Naive thymus-derived CD4-positive, alpha-beta T cell (primary cell): ENCODE measurements at regions not wholly inside any gene's neighbourhood (a gene's known extent, or its start where the extent isn't known, plus 50 kb on each side); places are given as distances from the start of the nearest gene placed in this dataset.

ENCODE experiments used
- ATAC-seq: fragments of 150-1000 bp; cut with Tn5 transposase; 2 replicates; pipeline ENCODE4 v1.10.0; 2021; ENCODE audit warnings: mild to moderate bottlenecking, moderate library complexity
- CTCF ChIA-PET: fragments of 350-600 bp; sonication (Branson Sonifier 250); formaldehyde crosslinking; loops from one replicate; lab custom pipeline; 2021; ENCODE audit warnings: antibody characterized with exemption; lab: Charles Lee
- POLR2A ChIA-PET: fragments of 350-600 bp; sonication (Branson Sonifier 250); formaldehyde crosslinking; loops from one replicate; lab custom pipeline; 2021; ENCODE audit warnings: antibody characterized with exemption, inconsistent platforms; lab: Charles Lee
- DNase-seq, 9 donors: peaks; one replicate each; pipeline versions ENCODE4 v3.0.0 to v3.0.0-alpha.2; 2020 to 2022; ENCODE audit warnings: mixed read lengths in 1 of 9
- H3K27ac ChIP-seq: one replicate; pipeline ENCODE4 v1.7.0; 2013; ENCODE audit warnings: mild to moderate bottlenecking, low read depth, low read length, moderate library complexity
- H3K27me3 ChIP-seq, 2 donors: one replicate each; pipeline ENCODE4 v1.7.0; 2013; ENCODE audit warnings: low read length in 2 of 2, mild to moderate bottlenecking in 2 of 2, moderate library complexity in 2 of 2; ENCODE audit not compliant: control insufficient read depth in 2 of 2, insufficient read depth in 2 of 2
- H3K36me3 ChIP-seq, 3 experiments: 1 replicate in 2 of 3; 2 replicates in 1 of 3; pipeline ENCODE4 v1.7.0; 2013; ENCODE audit warnings: low read length in 3 of 3, mild to moderate bottlenecking in 3 of 3, moderate library complexity in 1 of 3; ENCODE audit not compliant: insufficient read depth in 3 of 3, control insufficient read depth in 2 of 3
- H3K4me1 ChIP-seq, 2 donors: one replicate each; pipeline ENCODE4 v1.7.0; 2013; ENCODE audit warnings: low read length in 2 of 2, mild to moderate bottlenecking in 2 of 2, moderate library complexity in 1 of 2; ENCODE audit not compliant: control insufficient read depth in 2 of 2, insufficient read depth in 2 of 2
- H3K4me3 ChIP-seq: 2 replicates; pipeline ENCODE4 v1.7.0; 2013; ENCODE audit warnings: mild to moderate bottlenecking, low read length
- H3K9me3 ChIP-seq, 3 experiments: 1 replicate in 2 of 3; 2 replicates in 1 of 3; pipeline ENCODE4 v1.7.0; 2013; ENCODE audit warnings: low read length in 3 of 3; ENCODE audit not compliant: control insufficient read depth in 2 of 3
- H3K27ac Mint-ChIP-seq, 9 donors: one replicate each; pipeline ENCODE4 v1.8.0; 2020 to 2022; ENCODE audit warnings: mixed read lengths in 9 of 9, mild to moderate bottlenecking in 8 of 9, moderate library complexity in 5 of 9, inconsistent platforms in 2 of 9
- H3K27me3 Mint-ChIP-seq, 5 donors: one replicate each; pipeline ENCODE4 v1.8.0; 2021 to 2022; ENCODE audit warnings: mixed read lengths in 5 of 5, mild to moderate bottlenecking in 1 of 5
- H3K36me3 Mint-ChIP-seq, 5 donors: one replicate each; pipeline ENCODE4 v1.8.0; 2020 to 2022; ENCODE audit warnings: mixed read lengths in 5 of 5, mild to moderate bottlenecking in 3 of 5, inconsistent platforms in 1 of 5
- H3K4me1 Mint-ChIP-seq, 7 donors: one replicate each; pipeline ENCODE4 v1.8.0; 2020 to 2022; ENCODE audit warnings: mixed read lengths in 7 of 7, mild to moderate bottlenecking in 3 of 7, inconsistent platforms in 1 of 7
- H3K4me3 Mint-ChIP-seq, 10 donors: one replicate each; pipeline ENCODE4 v1.8.0; 2020 to 2022; ENCODE audit warnings: mild to moderate bottlenecking in 10 of 10, mixed read lengths in 10 of 10, moderate library complexity in 6 of 10, inconsistent platforms in 2 of 10
- H3K9me3 Mint-ChIP-seq, 11 donors: one replicate each; pipeline ENCODE4 v1.8.0; 2020 to 2022; ENCODE audit warnings: mixed read lengths in 11 of 11, mild to moderate bottlenecking in 4 of 11, inconsistent platforms in 1 of 11, moderate library complexity in 1 of 11
- intact Hi-C, 2 donors: fragments of 100-400 bp; cut with micrococcal nuclease; formaldehyde crosslinking; loops; one replicate each; pipeline ENCODE4 v1.15.1; 2023

DNA sequence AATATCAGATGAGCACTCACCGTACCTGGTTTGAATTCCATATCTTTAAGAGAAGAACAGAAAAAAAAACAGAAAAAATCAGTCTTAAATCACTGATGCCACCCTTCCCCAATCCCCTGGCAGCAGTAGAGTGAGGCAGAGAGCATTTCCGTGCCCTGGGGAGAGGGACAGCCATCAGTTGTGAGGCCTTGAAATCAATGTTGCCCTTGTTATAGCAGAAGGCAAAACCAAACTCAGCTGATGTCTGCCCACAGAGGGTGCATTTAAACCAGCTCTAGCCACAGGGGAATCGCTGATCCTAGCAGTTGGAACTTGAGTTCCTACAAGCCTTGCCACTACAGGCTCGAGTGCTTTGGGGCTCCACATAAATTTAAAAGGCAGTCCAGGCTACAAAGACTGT lies 338.5 kb upstream of the FMR1 start:
- no peak overlapping the region for H3K27ac ChIP-seq
- no peaks in the 10 kb centered on the region for H3K27me3 ChIP-seq
- CTCF ChIA-PET, result no interaction called here
- ATAC-seq (no peak), DNase-seq (no peak)
- intact Hi-C loops, result no loop called here
- Mint-ChIP-seq H3K36me3 (no peaks in the 10 kb centered on the region), H3K27ac (no peak overlapping the region), H3K4me1 (peaks cover 0 to 1% (median 0%) of the 10 kb centered on the region in 7 donors), H3K27me3 (peaks cover 0 to 5% (median 0%) of the 10 kb centered on the region in 5 donors), H3K9me3 (peaks cover 0 to 7% (median 0%) of the 10 kb centered on the region in 11 donors), H3K4me3 (no peak overlapping the region)
- POLR2A ChIA-PET, result no interaction called here
- no peak overlapping the region for H3K4me3 ChIP-seq
- no peaks in the 10 kb centered on the region for H3K4me1 ChIP-seq
- H3K9me3 ChIP-seq, result no peaks in the 10 kb centered on the region
- no peaks in the 10 kb centered on the region for H3K36me3 ChIP-seq

- no peaks in the 10 kb centered on the region for H3K36me3 ChIP-seq
- DNase-seq (no peak), ATAC-seq (no peak)
- intact Hi-C loops, result no loop called here
- H3K27ac ChIP-seq, result no peak overlapping the region
- Mint-ChIP-seq H3K27ac (no peak overlapping the region), H3K27me3 (no peaks in the 10 kb centered on the region), H3K36me3 (no peaks in the 10 kb centered on the region), H3K4me3 (no peak overlapping the region), H3K4me1 (no peaks in the 10 kb centered on the region), H3K9me3 (peaks cover 0 to 2% (median 0%) of the 10 kb centered on the region in 11 donors)
- no peaks in the 10 kb centered on the region for H3K4me1 ChIP-seq
- POLR2A ChIA-PET, result no interaction called here
- no peak overlapping the region for H3K4me3 ChIP-seq
- H3K9me3 ChIP-seq, result no peaks in the 10 kb centered on the region
- CTCF ChIA-PET, result no interaction called here
- H3K27me3 ChIP-seq, result no peaks in the 10 kb centered on the region
Observed at GRCh38 chrX:147602176-147602696, 309.5 kb upstream of the FMR1 start.

- no peaks in the 10 kb centered on the region for H3K27me3 ChIP-seq
- DNase-seq (no peak), ATAC-seq (no peak)
- no peaks in the 10 kb centered on the region for H3K9me3 Mint-ChIP-seq
- H3K4me3 ChIP-seq, result no peak overlapping the region
- H3K36me3 ChIP-seq, result no peaks in the 10 kb centered on the region
- no peaks in the 10 kb centered on the region for H3K4me1 Mint-ChIP-seq
- no peaks in the 10 kb centered on the region for H3K9me3 ChIP-seq
- intact Hi-C loops, result loop anchor here in 1 of 2 donors (10.0 kb wide), 1 partner anchor 178 kb away; no protein-coding TSS in a partner anchor
- CTCF ChIA-PET, result no interaction called here
- no peak overlapping the region for H3K4me3 Mint-ChIP-seq
- no peak overlapping the region for H3K27ac ChIP-seq
- no peaks in the 10 kb centered on the region for H3K4me1 ChIP-seq
- no peaks in the 10 kb centered on the region for H3K27me3 Mint-ChIP-seq
- H3K36me3 Mint-ChIP-seq, result no peaks in the 10 kb centered on the region
- no peak overlapping the region for H3K27ac Mint-ChIP-seq
- POLR2A ChIA-PET, result no interaction called here
Observed at GRCh38 chrX:147626605-147627004, 285.1 kb upstream of the FMR1 start.

DNA sequence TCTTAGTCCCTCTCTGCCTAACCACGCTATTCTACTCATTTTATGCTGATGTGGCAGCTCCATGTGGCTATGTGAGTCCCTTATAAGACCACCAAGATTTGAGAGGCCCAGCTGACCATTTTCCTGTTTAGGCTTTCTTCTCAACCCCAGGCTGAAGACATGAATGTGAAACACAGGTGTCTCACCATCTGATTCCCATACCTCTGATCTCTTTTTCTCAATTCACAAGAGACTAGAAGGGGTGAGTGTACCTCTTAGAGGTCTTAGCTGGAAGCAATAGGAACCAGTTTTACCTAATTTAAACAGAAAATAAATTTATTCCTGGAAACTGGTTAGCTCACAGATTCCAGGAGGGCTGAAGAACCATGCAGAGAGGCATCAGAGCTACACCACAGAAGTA lies 276.5 kb upstream of the FMR1 start:
- no peaks in the 10 kb centered on the region for H3K36me3 ChIP-seq
- H3K9me3 Mint-ChIP-seq, result no peaks in the 10 kb centered on the region
- no peak for DNase-seq
- CTCF ChIA-PET, result no interaction called here
- intact Hi-C loops, result no loop called here
- no peaks in the 10 kb centered on the region for H3K9me3 ChIP-seq
- no peak overlapping the region for H3K4me3 ChIP-seq
- H3K36me3 Mint-ChIP-seq, result no peaks in the 10 kb centered on the region
- H3K4me1 ChIP-seq, result no peaks in the 10 kb centered on the region
- H3K4me1 Mint-ChIP-seq, result peaks cover 0 to 2% (median 0%) of the 10 kb centered on the region in 7 donors
- no peaks in the 10 kb centered on the region for H3K27me3 Mint-ChIP-seq
- H3K27me3 ChIP-seq, result no peaks in the 10 kb centered on the region
- no peak overlapping the region for H3K4me3 Mint-ChIP-seq
- H3K27ac Mint-ChIP-seq, result no peak overlapping the region
- no peak for ATAC-seq
- H3K27ac ChIP-seq, result no peak overlapping the region
- POLR2A ChIA-PET, result no interaction called here

DNA sequence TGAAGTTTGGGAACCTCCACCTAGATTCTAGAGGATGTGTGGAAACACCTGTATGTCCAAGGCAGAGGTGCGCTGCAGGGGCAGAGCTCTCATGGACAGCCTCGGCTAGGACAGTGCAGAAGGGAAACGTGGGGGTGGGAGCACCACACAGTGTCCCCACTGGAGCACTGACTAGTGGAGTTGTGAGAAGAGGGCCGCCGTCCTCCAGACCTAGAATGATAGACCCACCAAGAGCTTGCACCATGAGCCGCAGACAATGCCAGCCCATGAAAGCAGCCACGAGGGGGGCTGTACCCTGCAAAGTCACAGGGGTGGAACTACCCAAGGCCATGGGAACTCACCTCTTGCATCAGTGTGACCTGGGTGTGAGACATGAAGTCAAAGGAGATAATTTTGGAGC lies 274.5 kb upstream of the FMR1 start:
- Histone ChIP-seq H3K36me3 (no peaks in the 10 kb centered on the region), H3K4me1 (no peaks in the 10 kb centered on the region), H3K27ac (no peak overlapping the region), H3K27me3 (no peaks in the 10 kb centered on the region), H3K9me3 (no peaks in the 10 kb centered on the region), H3K4me3 (no peak overlapping the region)
- no peak for ATAC-seq
- Mint-ChIP-seq H3K4me1 (peaks cover 0 to 2% (median 0%) of the 10 kb centered on the region in 7 donors), H3K36me3 (no peaks in the 10 kb centered on the region), H3K4me3 (no peak overlapping the region), H3K9me3 (peaks cover 0 to 5% (median 0%) of the 10 kb centered on the region in 11 donors), H3K27ac (no peak overlapping the region), H3K27me3 (no peaks in the 10 kb centered on the region)
- no peak for DNase-seq
- ChIA-PET CTCF (no interaction called here), POLR2A (no interaction called here)
- intact Hi-C loops, result no loop called here

DNA sequence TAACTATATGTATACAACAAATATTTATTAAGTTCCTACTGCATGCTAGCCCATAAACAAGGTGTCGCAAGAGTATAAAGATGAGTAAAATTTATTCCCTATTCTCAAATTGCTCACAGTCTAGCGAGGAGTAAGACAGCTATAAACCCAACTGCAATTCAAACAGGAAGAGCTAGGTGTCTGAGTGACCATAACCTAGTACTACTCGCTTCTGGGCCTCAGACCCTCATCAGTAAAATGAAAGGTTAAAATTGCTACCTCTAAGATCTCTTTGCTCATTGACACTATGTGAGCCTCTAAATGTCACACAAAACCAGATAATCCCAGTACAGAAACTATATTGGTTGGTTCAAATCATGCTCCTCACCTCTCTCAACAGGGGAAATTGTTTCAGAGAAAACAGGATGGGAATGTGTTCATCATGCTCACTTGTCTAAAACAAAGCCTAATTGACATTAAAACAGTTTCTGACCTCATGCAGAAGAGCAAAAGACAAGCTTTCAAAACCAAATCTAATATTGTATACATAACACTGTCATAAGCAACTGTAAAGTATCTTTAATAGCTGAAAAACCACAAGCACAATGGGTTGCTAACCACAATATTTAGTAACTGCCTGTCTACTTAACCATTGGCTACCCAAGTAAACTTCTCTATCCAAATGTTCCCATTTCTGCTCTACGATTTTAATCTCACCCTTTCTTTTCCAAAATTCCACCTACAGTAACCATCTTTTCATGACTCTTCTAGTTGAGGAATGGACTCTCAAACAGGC lies 264.6 kb upstream of the FMR1 start:
- no peaks in the 10 kb centered on the region for H3K36me3 ChIP-seq
- intact Hi-C loops, result no loop called here
- ChIA-PET CTCF (no interaction called here), POLR2A (no interaction called here)
- no peaks in the 10 kb centered on the region for H3K27me3 ChIP-seq
- H3K27ac ChIP-seq, result no peak overlapping the region
- DNase-seq, result no peak
- H3K9me3 Mint-ChIP-seq, result peaks cover 0 to 11% (median 3%) of the 10 kb centered on the region in 11 donors
- no peaks in the 10 kb centered on the region for H3K4me1 Mint-ChIP-seq
- H3K36me3 Mint-ChIP-seq, result no peaks in the 10 kb centered on the region
- no peaks in the 10 kb centered on the region for H3K9me3 ChIP-seq
- ATAC-seq, result no peak
- no peaks in the 10 kb centered on the region for H3K4me1 ChIP-seq
- H3K4me3 ChIP-seq, result no peak overlapping the region
- H3K27me3 Mint-ChIP-seq, result no peaks in the 10 kb centered on the region
- H3K4me3 Mint-ChIP-seq, result no peak overlapping the region
- no peak overlapping the region for H3K27ac Mint-ChIP-seq

DNA sequence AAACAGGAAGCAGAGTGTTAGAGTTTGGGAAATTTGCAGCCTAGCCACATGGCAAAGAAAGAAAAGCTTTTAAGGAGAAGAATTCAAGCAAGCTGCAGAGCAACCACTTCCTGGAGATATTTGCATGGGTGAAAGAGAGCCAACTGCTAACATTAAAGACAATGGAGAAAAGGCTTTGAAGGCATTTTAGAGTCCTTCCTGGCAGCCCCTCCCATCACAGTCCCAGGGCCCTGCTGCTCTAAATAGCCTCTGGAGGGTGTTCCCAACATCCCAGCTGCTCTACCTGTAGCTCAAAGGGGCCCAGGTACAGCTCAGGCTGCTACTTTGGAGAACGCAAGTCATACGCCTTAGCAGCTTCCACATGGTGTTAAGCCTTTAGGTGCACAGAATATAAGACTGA lies 235.9 kb upstream of the FMR1 start:
- no peaks in the 10 kb centered on the region for H3K36me3 Mint-ChIP-seq
- H3K36me3 ChIP-seq, result no peaks in the 10 kb centered on the region
- POLR2A ChIA-PET, result no interaction called here
- intact Hi-C loops, result no loop called here
- no peak overlapping the region for H3K27ac Mint-ChIP-seq
- H3K4me1 ChIP-seq, result no peaks in the 10 kb centered on the region
- ATAC-seq (no peak), DNase-seq (no peak)
- no peak overlapping the region for H3K27ac ChIP-seq
- no peak overlapping the region for H3K4me3 ChIP-seq
- no peaks in the 10 kb centered on the region for H3K27me3 Mint-ChIP-seq
- H3K9me3 ChIP-seq, result no peaks in the 10 kb centered on the region
- peaks cover 0 to 2% (median 0%) of the 10 kb centered on the region in 7 donors for H3K4me1 Mint-ChIP-seq
- peaks cover 0 to 7% (median 0%) of the 10 kb centered on the region in 11 donors for H3K9me3 Mint-ChIP-seq
- no peaks in the 10 kb centered on the region for H3K27me3 ChIP-seq
- H3K4me3 Mint-ChIP-seq, result no peak overlapping the region
- CTCF ChIA-PET, result no interaction called here
